T-helper 2 cell treated with Interferon-gamma antibody and Interleukin-4, amounts not matched to agents 5 μg/mL and 100 μg/mL, for 36 hours (primary cell): ENCODE measurements at regions not wholly inside any gene's neighbourhood (a gene's known extent, or its start where the extent isn't known, plus 50 kb on each side); places are given as distances from the start of the nearest gene placed in this dataset.

ENCODE experiments used
- DNase-seq: peaks from one replicate; pipeline ENCODE4 v3.0.0; 2021; ENCODE audit warnings: low spot score
- H3K27ac Mint-ChIP-seq: one replicate; pipeline ENCODE4 v1.8.0; 2021; ENCODE audit warnings: mild to moderate bottlenecking, mixed read lengths
- H3K27me3 Mint-ChIP-seq: one replicate; pipeline ENCODE4 v1.8.0; 2021; ENCODE audit warnings: low read depth, mixed read lengths
- H3K36me3 Mint-ChIP-seq: one replicate; pipeline ENCODE4 v1.8.0; 2021; ENCODE audit warnings: low read depth, mixed read lengths
- H3K4me1 Mint-ChIP-seq: one replicate; pipeline ENCODE4 v1.8.0; 2021; ENCODE audit warnings: low read depth, mixed read lengths
- H3K4me3 Mint-ChIP-seq: one replicate; pipeline ENCODE4 v1.8.0; 2022; ENCODE audit warnings: mild to moderate bottlenecking, moderate library complexity, mixed read lengths
- H3K9me3 Mint-ChIP-seq: one replicate; pipeline ENCODE4 v1.8.0; 2021; ENCODE audit warnings: mixed read lengths

DNA sequence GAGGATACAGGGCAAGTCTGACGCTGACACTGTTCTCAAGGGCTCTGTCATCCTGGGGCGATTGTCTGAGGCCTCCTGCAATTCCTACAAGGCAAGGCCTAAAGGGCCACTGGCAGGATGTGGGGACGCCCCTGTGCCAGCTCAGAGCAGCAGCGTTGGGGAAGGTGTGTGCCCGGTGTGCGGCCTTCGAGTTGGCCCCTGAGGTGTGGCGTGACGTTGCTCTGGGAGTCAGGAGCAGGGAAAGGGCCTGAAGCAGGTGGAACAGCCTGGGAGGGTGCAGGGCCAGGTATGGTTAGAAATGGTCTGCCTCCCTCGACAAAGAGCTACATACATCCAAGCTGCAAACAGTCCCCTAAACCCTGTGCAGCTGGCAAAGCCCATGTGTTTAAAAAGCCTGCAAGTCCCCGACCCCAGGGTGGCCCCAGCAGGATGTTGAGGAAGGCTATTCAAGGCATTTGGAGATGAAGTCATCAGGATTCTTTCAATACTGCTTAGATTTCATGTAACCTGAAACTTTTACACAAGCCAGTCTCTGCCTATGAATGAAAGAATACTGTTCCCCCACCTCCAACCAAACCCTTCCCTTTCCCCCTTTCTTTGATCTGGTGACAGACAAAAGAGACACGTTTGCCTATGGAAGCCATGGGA lies 142.5 kb upstream of the TNS3 start:
- no peaks in the 10 kb centered on the region for H3K4me1 Mint-ChIP-seq
- no peak for DNase-seq
- no peaks in the 10 kb centered on the region for H3K36me3 Mint-ChIP-seq
- no peaks in the 10 kb centered on the region for H3K9me3 Mint-ChIP-seq
- no peak overlapping the region for H3K27ac Mint-ChIP-seq
- H3K4me3 Mint-ChIP-seq: no peak overlapping the region
- no peaks in the 10 kb centered on the region for H3K27me3 Mint-ChIP-seq

DNA sequence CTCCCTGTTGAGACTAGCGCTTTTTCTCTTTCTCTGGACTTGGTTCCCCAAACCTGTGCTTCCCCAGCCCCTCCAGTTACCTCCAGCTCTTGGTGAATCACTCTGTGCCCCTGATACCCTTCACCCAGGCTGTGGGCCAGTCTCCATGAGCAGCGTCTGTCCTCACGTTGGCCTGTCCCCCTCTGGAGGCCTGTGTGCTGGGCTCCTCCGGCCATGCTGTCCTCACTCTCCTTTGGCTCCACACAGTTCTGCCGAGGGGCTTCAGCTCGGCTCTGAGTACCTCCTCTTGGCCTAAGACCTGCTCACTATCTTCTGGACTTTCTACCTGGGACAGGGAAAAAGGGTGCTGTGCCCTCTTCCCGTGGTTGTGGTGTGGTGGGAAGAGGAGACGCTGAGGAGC lies 140.2 kb upstream of the TNS3 start:
- H3K27me3 Mint-ChIP-seq: no peaks in the 10 kb centered on the region
- no peak overlapping the region for H3K27ac Mint-ChIP-seq
- H3K36me3 Mint-ChIP-seq: no peaks in the 10 kb centered on the region
- no peak overlapping the region for H3K4me3 Mint-ChIP-seq
- no peaks in the 10 kb centered on the region for H3K9me3 Mint-ChIP-seq
- no peaks in the 10 kb centered on the region for H3K4me1 Mint-ChIP-seq
- no peak for DNase-seq

DNA sequence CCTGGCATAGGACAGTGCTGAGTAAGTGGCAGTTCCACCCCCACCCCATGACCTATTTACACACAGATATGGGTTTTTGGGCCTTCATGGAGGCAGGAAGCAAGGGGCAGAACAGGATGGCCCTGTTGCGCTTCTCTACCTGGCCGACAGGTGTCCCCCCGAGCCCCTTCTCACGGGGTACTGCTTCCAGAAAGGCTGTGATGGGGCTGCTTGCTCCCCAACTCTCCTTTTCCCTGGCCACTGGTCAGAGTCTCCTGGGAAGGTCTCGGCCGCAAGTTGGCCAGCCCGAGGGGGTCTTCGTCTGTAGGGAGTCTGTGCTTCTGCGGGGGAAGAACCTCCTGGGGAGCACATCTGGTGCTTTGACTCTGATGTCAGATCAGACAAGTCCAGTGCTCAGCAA lies 139.8 kb upstream of the TNS3 start:
- no peaks in the 10 kb centered on the region for H3K27me3 Mint-ChIP-seq
- H3K4me3 Mint-ChIP-seq: no peak overlapping the region
- H3K27ac Mint-ChIP-seq: no peak overlapping the region
- H3K4me1 Mint-ChIP-seq: no peaks in the 10 kb centered on the region
- no peaks in the 10 kb centered on the region for H3K36me3 Mint-ChIP-seq
- no peak for DNase-seq
- H3K9me3 Mint-ChIP-seq: no peaks in the 10 kb centered on the region

DNA sequence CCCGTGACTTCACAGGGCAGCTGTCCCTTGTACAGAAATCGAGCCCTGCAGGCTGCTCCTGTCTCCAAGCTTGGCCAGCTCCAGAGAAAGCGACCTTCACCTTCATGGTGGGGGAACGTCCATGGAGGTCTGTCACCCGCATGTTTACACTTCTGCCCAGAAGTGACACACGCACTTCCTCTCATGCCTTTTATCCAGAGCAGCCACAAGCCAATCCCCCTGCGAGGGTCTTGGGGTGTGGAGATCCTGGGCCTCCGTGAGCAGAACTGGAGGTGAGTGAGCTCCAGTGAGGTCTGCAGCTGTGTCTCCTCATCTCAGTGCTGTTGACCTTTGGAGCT lies 139.0 kb upstream of the TNS3 start:
- no peak for DNase-seq
- no peaks in the 10 kb centered on the region for H3K36me3 Mint-ChIP-seq
- H3K4me3 Mint-ChIP-seq: no peak overlapping the region
- H3K9me3 Mint-ChIP-seq: no peaks in the 10 kb centered on the region
- H3K27ac Mint-ChIP-seq: no peak overlapping the region
- H3K27me3 Mint-ChIP-seq: no peaks in the 10 kb centered on the region
- H3K4me1 Mint-ChIP-seq: no peaks in the 10 kb centered on the region

DNA sequence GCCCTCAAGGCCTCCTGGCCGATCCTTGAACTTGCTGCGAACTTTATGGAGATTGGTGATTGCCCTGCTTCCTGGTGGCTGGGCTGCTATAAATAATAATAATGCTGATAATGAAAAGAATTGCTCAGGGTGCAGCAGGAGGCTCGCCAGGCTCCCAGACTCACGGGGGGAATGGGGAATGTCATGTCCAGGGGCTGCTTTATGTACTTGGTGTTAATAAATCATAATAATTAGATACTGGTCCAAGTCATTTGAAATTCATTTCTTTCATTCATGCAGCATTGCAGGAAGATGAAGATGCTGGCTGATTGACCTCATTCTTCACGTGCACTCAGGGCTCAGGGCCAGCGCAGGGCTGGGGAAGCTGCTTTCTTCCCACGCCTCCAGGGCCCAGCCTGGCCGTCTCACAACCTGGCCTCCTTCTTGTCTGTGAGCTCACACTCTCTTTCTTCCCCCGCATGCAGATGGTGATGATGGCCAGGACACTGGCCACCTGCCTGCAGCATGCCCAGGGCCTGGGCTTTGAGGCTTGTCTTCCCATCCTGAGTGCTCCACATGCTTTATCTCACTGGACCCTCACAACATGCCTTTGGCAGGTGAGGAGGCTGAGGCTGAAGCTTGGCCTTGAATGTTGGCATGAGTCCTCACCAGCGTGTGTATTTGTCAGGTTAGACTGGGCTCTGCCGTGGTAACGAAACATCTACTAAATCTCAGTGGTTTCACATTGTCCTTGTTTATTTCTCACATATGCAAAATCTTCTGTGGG lies 138.4 kb upstream of the TNS3 start:
- Mint-ChIP-seq H3K27ac (no peak overlapping the region), H3K36me3 (no peaks in the 10 kb centered on the region), H3K27me3 (no peaks in the 10 kb centered on the region), H3K4me3 (no peak overlapping the region), H3K9me3 (no peaks in the 10 kb centered on the region), H3K4me1 (no peaks in the 10 kb centered on the region)
- DNase-seq: no peak

DNA sequence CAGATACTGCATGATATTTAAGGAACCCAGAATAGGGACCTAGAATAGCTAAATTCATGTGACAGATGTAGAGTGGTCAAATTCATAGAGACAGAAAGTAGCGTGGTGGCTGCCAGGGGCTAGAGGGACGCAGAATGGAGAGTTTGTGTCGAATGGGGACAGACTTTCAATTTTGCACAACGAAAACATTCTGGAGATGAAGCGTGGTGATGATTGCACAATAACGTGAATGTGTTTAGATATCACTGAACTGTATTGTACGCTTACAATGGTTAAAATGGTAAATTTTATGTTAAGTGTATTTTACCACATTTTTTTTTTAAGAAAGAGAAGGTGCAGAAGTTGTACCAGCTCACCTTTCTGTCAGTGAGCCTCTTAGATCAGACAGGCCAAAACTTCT lies 137.8 kb upstream of the TNS3 start:
- Mint-ChIP-seq H3K4me3 (no peak overlapping the region), H3K27me3 (no peaks in the 10 kb centered on the region), H3K9me3 (no peaks in the 10 kb centered on the region), H3K4me1 (no peaks in the 10 kb centered on the region), H3K36me3 (no peaks in the 10 kb centered on the region), H3K27ac (no peak overlapping the region)
- no peak for DNase-seq

DNA sequence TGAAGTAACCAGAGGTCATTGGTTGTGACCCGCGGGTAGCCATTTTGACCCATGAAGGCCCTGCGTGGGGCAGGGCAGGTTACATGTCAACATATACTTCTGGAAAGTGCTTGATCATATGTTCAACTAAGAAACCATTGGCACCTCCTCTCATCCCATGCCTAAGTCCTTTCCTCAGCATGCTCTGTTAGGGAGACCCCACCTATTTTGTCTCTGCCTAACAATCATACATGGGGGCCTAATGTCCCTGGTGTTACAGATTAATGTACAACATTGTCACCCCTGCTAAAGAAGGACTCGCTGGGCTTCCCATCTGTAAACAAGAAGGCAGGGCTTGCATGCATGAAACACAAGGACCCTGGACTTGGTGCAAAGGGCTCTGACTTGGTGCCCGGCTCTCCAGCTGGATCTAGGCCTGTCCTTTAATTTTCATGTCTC lies 133.7 kb upstream of the TNS3 start:
- DNase-seq: no peak
- Mint-ChIP-seq H3K4me3 (no peak overlapping the region), H3K27ac (no peak overlapping the region)

DNA sequence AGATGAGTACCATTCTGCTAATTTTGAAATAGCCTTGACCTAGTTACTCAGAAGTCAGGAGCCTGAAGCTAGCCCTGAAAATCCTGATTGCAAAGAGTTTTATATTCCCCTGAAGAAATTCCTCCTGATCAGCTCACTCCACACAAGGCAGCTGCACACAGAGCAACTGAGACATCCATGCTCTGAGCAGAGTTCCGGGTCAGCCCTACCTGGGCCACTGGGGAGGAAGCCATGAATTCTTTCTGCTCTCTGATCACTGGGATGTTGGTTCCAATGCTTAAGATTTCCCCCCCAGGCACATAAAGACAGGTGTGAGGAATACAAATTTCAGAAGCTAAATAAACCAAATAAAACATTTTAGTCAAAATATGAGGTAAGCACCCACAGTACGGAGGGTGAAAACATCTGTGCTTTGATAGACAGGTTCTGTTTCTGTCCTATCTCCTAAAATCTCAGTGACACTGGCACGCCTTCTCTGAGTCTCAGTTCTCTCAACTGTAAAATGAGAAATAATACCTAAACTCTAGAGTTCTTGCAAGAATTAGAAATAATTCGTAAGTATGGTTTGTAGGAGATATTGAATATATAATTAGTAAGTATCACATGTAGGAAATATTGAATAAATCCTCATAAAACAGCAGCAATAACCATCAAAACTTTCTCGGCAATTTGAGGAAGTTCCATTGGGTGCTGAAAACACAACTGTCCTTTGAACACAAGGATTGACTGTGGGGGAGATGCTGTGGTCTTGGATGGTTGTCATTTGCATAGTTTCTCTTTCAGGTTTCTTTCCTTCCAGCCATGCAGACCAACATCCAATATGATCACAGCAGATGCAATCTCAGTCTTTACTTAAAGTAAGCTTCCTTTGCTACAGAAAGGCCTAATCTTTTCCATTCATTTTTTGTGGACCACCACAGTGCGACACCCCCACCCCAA lies 133.0 kb upstream of the TNS3 start:
- no peak for DNase-seq
- no peaks in the 10 kb centered on the region for H3K27me3 Mint-ChIP-seq
- no peaks in the 10 kb centered on the region for H3K36me3 Mint-ChIP-seq
- no peak overlapping the region for H3K4me3 Mint-ChIP-seq
- no peak overlapping the region for H3K27ac Mint-ChIP-seq
- no peaks in the 10 kb centered on the region for H3K4me1 Mint-ChIP-seq
- H3K9me3 Mint-ChIP-seq: no peaks in the 10 kb centered on the region

More for the DNA sequence above, 133.7 kb upstream of the TNS3 start:
- no peaks in the 10 kb centered on the region for H3K9me3 Mint-ChIP-seq
- no peaks in the 10 kb centered on the region for H3K36me3 Mint-ChIP-seq
- H3K4me1 Mint-ChIP-seq: no peaks in the 10 kb centered on the region
- no peaks in the 10 kb centered on the region for H3K27me3 Mint-ChIP-seq

DNA sequence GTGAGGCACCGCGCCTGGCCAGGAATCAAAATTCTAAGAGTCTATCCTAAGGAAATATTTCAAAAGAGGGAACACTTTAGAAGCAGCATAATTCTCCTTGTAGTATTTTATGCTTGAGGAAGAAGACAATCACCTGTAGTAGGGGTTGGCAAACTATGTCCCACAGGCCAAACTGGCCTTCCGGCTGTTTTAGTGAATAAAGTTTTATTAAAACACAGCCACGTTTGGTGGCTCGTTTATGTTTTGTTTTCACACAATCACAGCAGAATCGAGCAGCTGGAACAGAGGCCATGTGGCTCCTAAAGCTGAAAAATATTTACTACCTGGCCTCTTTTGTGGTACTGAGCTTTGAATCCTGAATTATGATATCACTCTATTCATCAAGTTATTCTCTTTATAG lies 131.7 kb upstream of the TNS3 start:
- H3K27ac Mint-ChIP-seq: no peak overlapping the region
- H3K36me3 Mint-ChIP-seq: no peaks in the 10 kb centered on the region
- no peak for DNase-seq
- H3K4me1 Mint-ChIP-seq: no peaks in the 10 kb centered on the region
- H3K27me3 Mint-ChIP-seq: no peaks in the 10 kb centered on the region
- H3K4me3 Mint-ChIP-seq: no peak overlapping the region
- H3K9me3 Mint-ChIP-seq: no peaks in the 10 kb centered on the region

DNA sequence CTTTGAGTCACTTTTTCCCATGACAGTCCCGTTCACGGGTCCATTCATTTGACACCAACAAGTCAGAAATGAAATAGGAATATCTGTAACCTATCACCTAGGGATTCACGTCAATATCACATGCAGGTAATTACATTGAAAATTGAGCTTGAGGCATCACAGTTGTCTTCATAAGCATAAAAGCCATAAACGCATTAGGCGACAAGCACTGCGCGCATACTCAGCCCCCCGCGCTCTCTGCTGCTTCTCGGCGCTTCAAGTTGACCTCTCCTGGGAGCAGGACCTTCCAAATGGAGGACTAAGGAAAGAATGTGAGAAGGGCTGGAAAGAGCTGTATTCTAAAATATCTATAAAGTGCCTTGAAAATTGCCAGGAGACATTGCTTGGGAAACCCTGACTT lies 130.5 kb upstream of the TNS3 start:
- Mint-ChIP-seq H3K27ac (no peak overlapping the region), H3K27me3 (no peaks in the 10 kb centered on the region), H3K9me3 (no peaks in the 10 kb centered on the region), H3K4me3 (no peak overlapping the region), H3K4me1 (no peaks in the 10 kb centered on the region), H3K36me3 (no peaks in the 10 kb centered on the region)
- DNase-seq: no peak

DNA sequence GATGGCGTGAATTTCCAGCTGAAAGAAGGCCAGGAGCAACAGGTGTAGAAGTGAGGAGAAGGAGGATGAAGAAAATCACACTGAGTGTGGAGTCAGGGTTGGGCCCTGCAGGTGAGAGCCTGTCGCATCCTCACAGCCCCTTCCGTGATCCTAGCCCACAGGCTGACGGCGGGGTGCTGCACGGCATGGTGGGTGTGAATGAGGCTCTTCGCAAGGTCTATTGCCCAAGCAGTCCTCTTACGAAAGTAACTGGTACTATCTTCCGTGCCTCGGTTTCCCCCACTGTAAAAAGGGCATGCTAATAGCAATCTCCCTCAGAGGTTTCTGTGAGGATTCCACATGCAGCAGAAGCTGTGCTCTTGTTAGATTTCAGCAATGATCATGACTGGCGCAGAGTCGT lies 129.9 kb upstream of the TNS3 start:
- Mint-ChIP-seq H3K27ac (no peak overlapping the region), H3K9me3 (no peaks in the 10 kb centered on the region), H3K4me3 (no peak overlapping the region), H3K27me3 (no peaks in the 10 kb centered on the region), H3K4me1 (no peaks in the 10 kb centered on the region), H3K36me3 (no peaks in the 10 kb centered on the region)
- no peak for DNase-seq

DNA sequence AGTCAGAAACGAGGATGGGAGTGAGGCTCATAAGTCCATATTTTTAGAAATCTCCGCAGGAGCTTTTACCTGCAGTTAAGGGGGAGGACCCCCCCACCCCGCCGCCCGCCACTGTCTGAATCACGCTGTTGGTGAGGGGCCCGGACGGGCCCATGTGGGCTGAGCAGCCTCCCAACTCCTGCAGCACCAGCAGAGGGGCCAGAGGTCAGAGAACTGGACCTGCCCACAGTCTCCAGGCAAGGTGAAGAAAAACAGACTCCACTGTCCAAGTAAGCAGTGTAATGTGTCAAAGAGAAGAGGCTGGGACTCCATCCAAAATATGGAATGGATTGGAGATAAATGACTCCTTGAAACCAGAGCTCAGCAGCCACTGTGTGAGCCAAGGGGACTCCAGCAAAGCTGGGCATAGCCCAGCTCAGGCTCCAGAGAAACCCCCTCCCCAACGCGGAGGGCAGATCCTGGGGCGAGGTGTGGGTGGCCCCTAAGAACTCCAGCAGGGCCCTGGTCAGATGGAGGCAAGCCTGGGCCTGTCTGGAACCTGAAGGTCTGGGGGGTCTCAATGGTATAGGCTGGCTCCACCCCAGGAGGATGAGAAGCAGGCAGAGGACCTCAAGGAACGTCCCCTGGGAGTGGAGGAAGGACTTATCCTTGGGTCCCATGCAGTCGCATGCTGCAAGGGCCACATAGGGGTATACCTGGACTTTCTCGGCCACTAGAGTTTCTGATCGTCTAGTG lies 128.5 kb upstream of the TNS3 start:
- Mint-ChIP-seq H3K4me3 (no peak overlapping the region), H3K4me1 (no peaks in the 10 kb centered on the region), H3K9me3 (no peaks in the 10 kb centered on the region), H3K27ac (no peak overlapping the region), H3K36me3 (no peaks in the 10 kb centered on the region), H3K27me3 (no peaks in the 10 kb centered on the region)
- no peak for DNase-seq

DNA sequence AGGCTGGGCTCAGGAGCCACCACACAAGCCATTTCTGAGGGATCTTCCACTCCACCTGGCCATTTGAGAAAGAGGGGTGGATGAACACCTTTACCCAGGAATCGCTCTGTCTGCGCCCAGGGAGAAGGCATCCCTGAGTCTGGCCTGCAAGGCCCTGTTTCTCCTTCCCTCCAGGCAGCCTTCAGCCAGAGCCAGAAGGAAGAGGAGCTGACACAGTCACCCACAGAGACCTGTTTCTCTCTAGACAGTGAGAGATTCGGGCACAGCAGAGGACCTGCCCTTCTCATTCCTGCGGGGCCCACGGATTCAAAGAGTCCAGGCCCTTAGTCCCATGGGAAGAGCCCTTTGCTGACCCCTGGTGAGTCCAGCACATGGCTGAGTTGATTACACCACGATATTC lies 127.5 kb upstream of the TNS3 start:
- Mint-ChIP-seq H3K9me3 (no peaks in the 10 kb centered on the region), H3K27ac (no peak overlapping the region), H3K4me1 (no peaks in the 10 kb centered on the region), H3K27me3 (no peaks in the 10 kb centered on the region), H3K4me3 (no peak overlapping the region), H3K36me3 (no peaks in the 10 kb centered on the region)
- DNase-seq: no peak

DNA sequence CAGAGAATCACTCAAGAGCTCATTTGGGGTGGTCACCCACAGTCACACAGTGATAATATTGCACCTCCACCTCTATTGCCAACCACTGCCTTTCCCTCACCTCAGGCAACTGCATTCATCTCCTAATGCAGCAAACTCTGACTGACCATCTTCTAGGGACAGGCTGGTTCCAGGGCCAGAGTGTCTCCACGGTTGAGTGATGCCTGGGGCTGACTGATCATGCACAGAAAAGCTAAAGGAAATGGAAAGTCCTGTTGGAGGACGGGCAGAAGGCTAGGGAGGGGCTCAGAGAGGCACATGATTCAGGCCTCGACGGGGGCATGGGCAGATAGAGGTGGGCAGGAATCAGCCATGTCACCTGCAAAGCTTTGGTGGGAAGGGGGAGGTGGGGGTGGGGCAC lies 127.1 kb upstream of the TNS3 start:
- Mint-ChIP-seq H3K4me3 (no peak overlapping the region), H3K27me3 (no peaks in the 10 kb centered on the region), H3K9me3 (no peaks in the 10 kb centered on the region), H3K4me1 (no peaks in the 10 kb centered on the region), H3K36me3 (no peaks in the 10 kb centered on the region), H3K27ac (no peak overlapping the region)
- no peak for DNase-seq
